HG02884 (cell line): ENCODE measurements at regions not wholly inside any gene's neighbourhood (a gene's known extent, or its start where the extent isn't known, plus 50 kb on each side); places are given as distances from the start of the nearest gene placed in this dataset.

ENCODE experiments used
- ATAC-seq: cut with Tn5 transposase; IDR thresholded peaks from one replicate; pipeline ENCODE4 v1.9.1; 2021; ENCODE audit warnings: mild to moderate bottlenecking, moderate library complexity; ENCODE audit not compliant: unreplicated experiment

- ATAC-seq = peak; percentile 96
Measured at GRCh38 chr7:86949052-86949778, 110.2 kb downstream of the ELAPOR2 start.

DNA sequence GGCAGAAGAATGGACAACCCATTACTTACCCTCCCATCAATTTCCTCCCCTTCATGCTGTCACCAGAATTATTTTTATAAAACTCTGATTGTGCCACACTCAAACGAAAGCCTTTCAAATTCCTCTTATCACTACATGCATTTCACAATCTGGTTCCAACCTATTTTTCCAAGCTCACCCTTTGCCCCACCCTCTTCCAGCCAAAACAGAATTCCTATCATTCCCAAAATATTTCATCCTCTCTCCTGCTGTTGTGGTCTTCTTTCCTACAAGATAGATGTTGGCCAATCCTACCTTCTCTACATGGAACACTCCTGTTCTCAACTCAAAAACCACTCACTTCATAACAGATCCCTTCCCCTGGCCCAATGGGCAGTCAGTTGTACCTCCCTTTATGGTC, 111.5 kb downstream of the ELAPOR2 start:
- ATAC-seq = no peak

DNA sequence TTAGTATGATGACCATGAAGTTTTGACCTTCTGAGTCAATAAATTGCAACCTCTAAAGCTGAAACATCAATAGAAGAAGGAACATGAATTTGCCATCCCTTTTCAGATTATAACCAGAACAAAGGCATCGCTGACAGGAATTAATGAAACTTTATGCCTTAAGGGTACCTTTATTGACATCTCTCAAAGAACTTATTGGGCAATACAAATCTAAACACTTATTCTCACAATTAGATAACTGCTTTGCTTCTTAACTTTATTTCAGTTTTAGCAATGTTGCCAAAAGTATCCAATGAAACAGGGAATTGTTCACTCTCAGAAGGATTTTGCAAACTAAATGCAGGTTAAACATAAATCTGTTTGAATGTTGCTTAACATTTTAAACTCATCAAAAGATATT, 116.0 kb downstream of the ELAPOR2 start:
- no peak for ATAC-seq

GRCh38 chr7:86942995-86943394, 116.5 kb downstream of the ELAPOR2 start:
- no peak for ATAC-seq

DNA sequence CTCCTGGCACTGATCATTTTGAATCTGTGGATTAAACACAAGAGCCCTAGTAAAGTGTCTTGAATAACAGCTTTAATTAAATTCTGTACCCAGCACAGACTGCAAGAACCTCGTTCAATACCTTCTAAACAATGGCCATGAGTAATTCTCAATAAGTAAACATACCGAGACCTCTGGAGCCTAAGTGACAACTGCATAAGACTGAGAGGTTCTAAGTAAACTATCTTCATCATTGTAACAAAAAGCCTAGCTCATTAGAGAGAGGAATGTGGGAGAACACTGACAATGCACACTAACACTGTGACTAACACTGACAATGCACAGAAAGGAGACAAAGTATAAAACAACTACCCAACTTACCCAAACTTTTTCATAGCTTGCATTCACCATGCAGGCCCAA, 117.4 kb downstream of the ELAPOR2 start:
- ATAC-seq = no peak

DNA sequence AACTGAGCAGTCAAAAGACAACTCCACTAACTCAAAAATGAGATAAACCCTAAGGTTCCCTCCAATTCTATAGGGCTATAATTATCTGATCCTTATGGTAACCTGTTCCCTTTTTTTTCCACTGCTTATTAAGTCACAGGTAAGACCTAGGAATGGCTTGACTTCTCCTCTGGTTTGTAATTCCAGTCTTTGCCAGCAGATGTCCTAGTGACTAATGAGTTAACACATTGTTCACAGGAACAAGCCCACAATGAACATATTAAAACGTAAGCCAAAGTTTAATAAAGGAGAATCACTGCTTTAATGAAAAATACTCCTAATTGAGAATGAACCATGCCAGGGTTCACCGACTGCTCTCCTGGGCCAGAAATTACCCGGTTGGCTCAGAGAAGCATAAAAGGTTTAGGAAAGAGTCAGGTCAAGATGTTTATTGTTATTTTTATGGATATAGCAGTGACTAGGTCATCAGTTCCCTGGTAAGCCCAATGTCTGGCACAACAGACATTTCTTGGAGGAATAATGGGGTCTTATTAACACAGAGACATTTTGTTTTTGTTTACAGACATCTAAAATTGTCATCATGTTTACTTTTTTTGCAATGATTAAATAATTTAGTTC, 120.1 kb downstream of the ELAPOR2 start:
- ATAC-seq = peak; percentile 93

DNA sequence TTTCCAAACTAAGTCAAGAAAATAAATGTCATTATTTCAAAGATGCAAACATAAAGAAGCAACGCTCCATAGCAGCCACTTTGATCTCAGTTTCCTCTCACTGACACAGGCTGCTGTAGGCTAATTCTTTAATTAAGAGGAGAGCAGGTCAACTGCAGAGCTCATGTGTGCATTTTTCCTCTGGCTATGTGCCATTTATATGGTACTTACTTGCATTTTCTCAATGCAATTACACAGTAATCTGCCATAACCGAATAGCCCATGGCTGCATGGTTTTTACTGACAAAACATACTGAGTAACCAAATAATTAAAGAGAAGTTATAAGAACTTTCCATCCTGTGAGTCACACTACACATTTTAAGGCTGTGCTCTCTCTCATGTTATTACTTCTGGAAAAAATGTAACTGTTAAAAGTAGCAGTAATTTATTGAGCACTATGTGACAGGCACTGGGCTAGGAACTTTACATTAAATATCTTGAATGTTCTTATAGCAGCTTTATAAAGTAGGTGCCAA, 122.0 kb downstream of the ELAPOR2 start:
- no peak for ATAC-seq

DNA sequence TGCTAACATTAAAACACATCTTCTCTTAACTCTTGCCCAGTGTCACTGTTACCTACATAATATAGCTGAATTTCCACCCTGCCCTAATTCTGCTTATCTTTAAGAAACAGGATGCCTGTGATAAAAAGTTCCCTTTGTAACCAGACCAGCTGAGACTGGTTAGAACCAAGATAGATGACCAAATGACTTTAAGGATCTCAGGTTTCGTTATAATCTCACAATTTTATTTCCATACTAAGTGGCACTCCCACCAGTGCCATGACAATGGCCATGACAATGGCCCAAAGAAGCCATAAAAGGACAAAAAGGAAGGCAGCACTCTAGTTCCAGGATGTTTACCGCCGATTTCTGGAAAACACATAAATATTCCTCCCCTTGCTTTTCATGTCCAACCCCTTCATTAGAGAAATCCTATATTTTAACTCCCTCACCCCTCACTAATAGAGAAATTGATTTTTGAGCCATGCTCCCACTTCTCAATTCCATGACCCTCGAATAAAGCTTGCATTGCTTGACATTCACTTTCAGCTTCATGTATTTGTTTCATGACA, 126.1 kb downstream of the ELAPOR2 start:
- ATAC-seq = no peak

GRCh38 chr7:86932038-86932512, 127.4 kb downstream of the ELAPOR2 start:
- ATAC-seq = no peak

- ATAC-seq = peak; percentile 53
Measured at GRCh38 chr7:86931439-86931838, 128.0 kb downstream of the ELAPOR2 start.

DNA sequence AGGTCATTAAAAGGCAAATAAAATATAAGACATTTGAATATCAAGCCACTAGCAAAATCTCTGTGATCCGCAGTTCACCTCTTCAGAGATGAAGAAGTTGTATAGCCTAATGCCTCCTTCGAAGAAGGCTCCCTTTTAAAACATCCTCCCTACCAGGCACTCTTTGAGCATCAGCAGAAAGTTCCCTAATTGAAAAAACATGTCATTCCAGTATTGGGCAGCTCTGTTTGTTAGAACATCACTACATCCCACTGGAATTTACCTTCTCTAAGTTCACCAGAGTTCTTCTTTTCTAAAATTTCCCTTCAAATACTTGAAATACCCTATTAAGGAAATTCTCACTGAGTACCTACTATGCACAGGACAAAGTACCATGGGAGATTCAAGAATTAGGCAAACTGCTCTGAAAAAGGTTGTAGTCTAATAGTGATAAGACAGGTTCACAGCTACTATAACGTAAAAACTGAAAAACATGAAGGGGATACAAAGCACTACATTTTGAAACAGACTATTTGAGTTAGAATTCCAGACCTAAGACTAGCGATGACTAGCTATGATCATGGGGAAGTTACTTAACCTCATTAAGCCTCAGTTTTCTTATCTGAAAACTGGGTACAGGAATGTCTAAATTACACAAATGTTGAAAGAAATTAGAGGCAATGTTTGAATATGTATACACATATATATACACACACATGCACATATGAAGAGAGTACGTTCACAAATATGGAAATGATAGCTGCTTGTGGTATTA, 128.7 kb downstream of the ELAPOR2 start:
- no peak for ATAC-seq

GRCh38 chr7:86929293-86930109, 130.0 kb downstream of the ELAPOR2 start:
- ATAC-seq = no peak

DNA sequence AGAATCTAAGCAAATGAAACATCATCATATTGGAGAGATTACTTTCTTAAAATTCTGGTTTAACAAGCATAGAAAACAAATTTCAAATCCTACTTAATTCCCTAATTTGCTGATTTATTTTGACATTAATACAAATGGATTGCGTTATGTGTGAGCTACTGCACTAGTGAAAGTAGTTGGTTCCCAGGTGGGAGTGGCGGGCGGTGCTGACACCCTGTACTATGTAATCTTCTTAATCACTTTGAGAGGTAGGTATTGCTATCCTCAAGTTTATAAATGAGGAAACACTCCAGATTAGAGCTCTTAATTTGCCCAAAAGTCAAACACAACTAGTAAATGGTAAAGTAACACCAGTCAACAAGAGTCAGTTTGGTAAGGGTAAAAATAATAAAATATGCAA, 131.1 kb downstream of the ELAPOR2 start:
- no peak for ATAC-seq

DNA sequence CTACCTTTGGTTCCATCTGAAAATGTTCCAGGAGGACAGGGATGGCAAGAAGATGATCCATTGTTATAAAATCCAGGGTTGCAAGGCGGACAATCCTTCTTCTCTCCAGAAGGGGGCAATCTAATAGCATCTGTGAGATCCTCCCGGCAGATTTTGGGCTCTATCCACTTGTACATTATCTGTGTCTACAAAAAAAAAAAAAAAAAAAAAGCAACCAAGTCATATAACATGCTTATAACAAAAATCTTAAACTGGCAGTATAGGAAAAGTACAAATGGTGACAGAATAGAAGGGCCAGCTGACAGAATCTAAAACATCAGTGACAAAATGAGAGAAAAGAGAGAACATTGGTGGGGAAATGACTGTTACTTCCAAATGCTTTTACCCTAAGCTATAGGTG, 132.7 kb downstream of the ELAPOR2 start:
- peak; percentile 53 for ATAC-seq

- ATAC-seq = no peak
Measured at GRCh38 chr7:86925221-86925620, 134.2 kb downstream of the ELAPOR2 start.

DNA sequence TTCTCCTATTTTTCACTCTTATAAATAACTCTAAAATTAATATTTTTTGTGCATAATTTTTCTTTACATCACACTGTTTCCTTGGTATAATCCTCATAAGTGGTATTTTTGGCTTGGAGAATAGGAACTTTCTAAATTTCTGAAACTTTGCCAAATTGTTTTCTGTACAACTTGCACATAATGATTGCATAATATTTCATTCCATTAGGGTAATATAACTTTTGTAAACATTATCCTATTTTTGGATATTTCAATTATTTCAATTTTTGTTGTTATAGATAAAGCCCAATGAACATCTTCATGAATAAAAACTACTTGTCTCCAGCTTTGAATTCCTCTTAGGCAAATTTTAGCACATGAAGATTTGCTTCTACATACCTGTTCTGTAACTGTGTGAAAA, 135.9 kb downstream of the ELAPOR2 start:
- ATAC-seq = no peak

DNA sequence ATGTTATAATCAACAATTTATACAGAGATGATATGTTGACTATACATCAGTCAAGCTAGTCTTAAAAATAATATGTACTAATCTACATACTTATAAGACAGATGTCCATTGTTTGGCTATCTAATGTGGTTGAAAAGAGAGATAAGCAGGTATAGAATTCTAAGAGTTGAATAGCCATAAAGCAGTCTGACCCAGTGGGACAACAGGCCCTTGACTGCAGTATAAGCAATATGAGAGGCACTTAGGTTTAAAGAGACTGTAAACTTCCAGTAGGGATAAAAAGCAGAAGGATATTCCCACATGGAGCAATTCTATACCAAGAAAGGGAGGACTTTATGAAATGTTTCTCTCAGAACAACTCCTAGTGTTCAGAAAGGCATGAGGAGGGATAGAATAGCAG, 139.3 kb downstream of the ELAPOR2 start:
- no peak for ATAC-seq

- ATAC-seq = no peak
Measured at GRCh38 chr7:86918245-86918644, 141.2 kb downstream of the ELAPOR2 start.

- no peak for ATAC-seq
Measured at GRCh38 chr7:86916277-86916825, 143.1 kb downstream of the ELAPOR2 start.

DNA sequence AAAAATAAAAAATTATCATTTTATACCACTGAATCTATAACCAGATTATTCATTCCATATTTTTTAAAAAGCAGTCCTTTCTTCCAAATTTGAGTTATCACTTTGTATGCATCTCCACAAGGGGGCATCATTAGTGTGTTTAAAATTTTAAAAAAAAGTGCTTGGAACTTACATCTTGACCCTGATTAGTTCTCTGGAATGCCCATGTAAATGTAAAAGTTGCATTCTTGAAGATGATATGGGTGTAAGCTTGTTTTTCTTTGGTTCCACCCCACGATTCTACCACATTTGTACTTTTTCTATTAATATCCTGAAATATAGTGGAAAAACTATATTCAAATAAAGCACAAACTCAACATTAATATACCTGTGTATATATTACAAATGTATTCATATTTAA, 144.9 kb downstream of the ELAPOR2 start:
- no peak for ATAC-seq
